Panc1 (cell line): ENCODE measurements at regions not wholly inside any gene's neighbourhood (a gene's known extent, or its start where the extent isn't known, plus 50 kb on each side); places are given as distances from the start of the nearest gene placed in this dataset.

ENCODE experiments used
- CTCF ChIP-seq: fragments of 450-650 bp; IDR thresholded peaks from 2 replicates; pipeline ENCODE4 v1.5.1; 2017; ENCODE audit warnings: mild to moderate bottlenecking
- POLR2AphosphoS5 ChIP-seq: IDR thresholded peaks from 2 replicates; pipeline ENCODE4 v1.6.1; 2012; ENCODE audit warnings: mild to moderate bottlenecking, low read depth, low read length, moderate library complexity
- REST ChIP-seq, 2 experiments: IDR thresholded peaks; 2 replicates each; pipeline ENCODE4 v1.6.1; 2011 to 2012; ENCODE audit warnings: low read depth in 2 of 2, control low read depth in 1 of 2, low read length in 1 of 2, mild to moderate bottlenecking in 1 of 2, moderate library complexity in 1 of 2; ENCODE audit not compliant: insufficient read depth in 1 of 2
- SIN3A ChIP-seq: IDR thresholded peaks from 2 replicates; pipeline ENCODE4 v1.6.1; 2012; ENCODE audit warnings: low read depth, mild to moderate bottlenecking, low read length, moderate library complexity, borderline replicate concordance; ENCODE audit not compliant: insufficient read depth
- TCF7L2 ChIP-seq: IDR thresholded peaks from 2 replicates; pipeline ENCODE4 v1.6.1; 2011; ENCODE audit warnings: mild to moderate bottlenecking, low read depth, low read length, inconsistent platforms

- TF ChIP-seq CTCF: no peak
- no peak for TF ChIP-seq REST (IDR thresholded peaks at IDR 0.05; ENCODE audit: insufficient read depth in 1 of 2, low read depth in 2 of 2, low read length in 1 of 2)
- TF ChIP-seq POLR2AphosphoS5: no peak
- TF ChIP-seq SIN3A: no peak
- no peak for TF ChIP-seq TCF7L2
Measured at GRCh38 chr4:11166606-11167005, 262.1 kb downstream of the HS3ST1 start.
